MG63 (cell line): ENCODE measurements at regions not wholly inside any gene's neighbourhood (a gene's known extent, or its start where the extent isn't known, plus 50 kb on each side); places are given as distances from the start of the nearest gene placed in this dataset.

Experiments used
- DNase-seq: peaks from one replicate; pipeline ENCODE4 v3.0.0-alpha.2; 2020
- H3K27me3 ChIP-seq: fragments of 250-450 bp; sonication (Bioruptor Pico); 2 replicates; pipeline ENCODE4 v1.5.1; 2020; ENCODE audit warnings: mild to moderate bottlenecking, moderate library complexity
- H3K36me3 ChIP-seq: fragments of 250-450 bp; sonication (Bioruptor Pico); 2 replicates; pipeline ENCODE4 v1.5.1; 2020; ENCODE audit warnings: mild to moderate bottlenecking, moderate library complexity
- H3K4me3 ChIP-seq: fragments of 250-450 bp; sonication (Bioruptor Pico); 2 replicates; pipeline ENCODE4 v1.5.1; 2020; ENCODE audit warnings: mild to moderate bottlenecking, moderate library complexity
- H3K9me3 ChIP-seq: fragments of 250-450 bp; sonication (Bioruptor Pico); 2 replicates; pipeline ENCODE4 v1.5.1; 2020; ENCODE audit warnings: mild to moderate bottlenecking, moderate library complexity

DNA sequence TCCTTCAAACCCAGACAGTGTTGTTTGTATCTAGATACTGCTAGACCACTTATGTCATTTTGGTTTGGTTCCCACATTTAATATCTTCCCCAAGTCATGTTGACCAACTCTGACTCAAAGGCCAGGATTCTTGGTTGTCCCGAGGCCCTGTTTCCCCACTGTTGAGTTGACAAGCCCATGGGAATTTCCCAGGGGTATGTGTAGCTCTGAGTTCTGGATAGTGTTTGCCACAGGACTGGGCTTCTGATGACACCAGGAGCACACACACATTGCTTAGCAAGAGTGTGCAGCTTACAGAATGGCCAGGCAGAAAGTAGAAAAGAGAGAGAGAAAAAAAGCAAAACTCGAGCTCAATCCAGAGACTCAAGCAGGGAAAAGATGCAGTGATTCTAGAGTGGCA lies 214.4 kb downstream of the NXNL2 start:
- H3K36me3 ChIP-seq = no peaks in the 10 kb centered on the region
- H3K9me3 ChIP-seq = no peaks in the 10 kb centered on the region
- DNase-seq = no peak
- H3K4me3 ChIP-seq = no peak overlapping the region
- no peaks in the 10 kb centered on the region for H3K27me3 ChIP-seq

DNA sequence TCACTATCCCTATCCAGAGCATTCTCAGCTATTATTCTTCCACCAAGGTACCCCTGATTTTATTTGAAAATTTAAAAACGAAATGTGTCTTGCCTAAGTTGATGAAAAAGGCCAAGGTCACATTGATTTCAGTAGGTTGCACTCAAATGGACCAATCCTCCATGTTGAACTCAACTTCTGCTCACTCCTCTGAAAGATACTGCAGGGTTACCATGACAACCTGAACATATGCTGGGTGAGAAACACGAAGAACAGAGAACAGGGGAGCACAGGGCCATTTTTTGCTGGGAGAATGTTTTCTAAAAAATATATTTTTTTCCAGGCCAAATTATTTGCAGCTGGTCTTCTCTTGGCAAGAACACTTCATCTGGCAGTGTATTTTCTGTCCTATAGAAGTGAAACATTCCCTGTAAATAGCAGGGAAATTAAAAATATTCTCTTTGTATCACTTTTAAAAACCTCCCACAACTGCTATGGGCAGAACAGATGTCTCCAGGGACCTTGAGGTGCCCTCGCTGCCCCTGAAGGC lies 215.9 kb downstream of the NXNL2 start:
- H3K27me3 ChIP-seq = no peaks in the 10 kb centered on the region
- DNase-seq = no peak
- H3K4me3 ChIP-seq = no peak overlapping the region
- no peaks in the 10 kb centered on the region for H3K9me3 ChIP-seq
- no peaks in the 10 kb centered on the region for H3K36me3 ChIP-seq

DNA sequence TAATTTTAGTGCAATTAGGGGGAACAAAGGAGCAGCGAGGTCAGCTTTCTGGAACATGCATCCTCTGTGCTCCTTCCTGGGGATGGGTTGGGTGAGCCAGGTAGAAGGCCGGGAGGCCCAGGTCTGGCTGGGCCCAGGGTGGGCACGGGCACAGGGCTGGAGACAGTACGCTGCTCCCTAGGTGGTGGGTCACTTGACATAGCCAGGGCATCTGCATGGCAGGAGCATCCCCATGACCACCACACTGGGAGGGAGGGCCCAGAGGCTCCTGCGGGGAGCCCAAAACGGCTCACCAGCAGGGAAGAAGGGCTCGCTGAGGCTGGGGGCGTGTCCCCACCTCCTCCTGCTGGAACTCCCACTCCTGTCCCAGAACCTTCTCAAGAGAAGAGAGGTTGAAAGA lies 216.8 kb downstream of the NXNL2 start:
- no peaks in the 10 kb centered on the region for H3K9me3 ChIP-seq
- no peak for DNase-seq
- H3K4me3 ChIP-seq = no peak overlapping the region
- no peaks in the 10 kb centered on the region for H3K27me3 ChIP-seq
- no peaks in the 10 kb centered on the region for H3K36me3 ChIP-seq

DNA sequence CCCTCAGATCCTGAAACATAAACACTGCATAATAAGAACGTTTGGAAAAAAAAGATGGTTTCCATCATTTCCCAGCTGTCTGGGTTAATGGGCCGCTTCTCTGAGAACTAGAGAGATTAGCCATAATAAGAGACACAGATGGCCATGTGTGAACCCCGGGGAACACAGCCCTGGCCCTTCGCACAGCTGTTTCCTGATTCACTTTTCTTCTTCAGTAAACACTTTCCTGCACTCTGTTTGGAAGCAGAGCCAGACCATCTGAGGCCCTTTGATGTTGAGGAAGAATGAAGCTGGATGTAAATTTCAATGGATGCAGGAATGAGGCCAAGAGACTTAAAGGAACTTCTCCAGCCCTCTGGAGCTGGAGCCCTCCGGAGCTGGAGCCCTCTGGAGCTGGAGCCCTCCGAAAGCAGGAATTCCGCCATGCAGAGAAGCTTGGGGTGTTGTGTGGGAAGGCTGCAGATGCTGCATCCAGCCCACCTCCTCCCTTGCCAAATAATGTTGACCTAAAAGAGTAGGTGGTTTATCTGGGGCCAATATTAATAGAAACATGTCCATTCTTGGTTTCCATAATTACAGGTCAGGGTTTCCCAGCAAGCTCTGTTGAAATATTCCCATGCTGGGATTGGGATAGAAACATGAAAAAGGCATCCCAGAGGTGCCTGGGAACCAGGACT lies 218.9 kb downstream of the NXNL2 start:
- no peaks in the 10 kb centered on the region for H3K36me3 ChIP-seq
- no peaks in the 10 kb centered on the region for H3K9me3 ChIP-seq
- no peaks in the 10 kb centered on the region for H3K27me3 ChIP-seq
- H3K4me3 ChIP-seq = no peak overlapping the region
- no peak for DNase-seq

DNA sequence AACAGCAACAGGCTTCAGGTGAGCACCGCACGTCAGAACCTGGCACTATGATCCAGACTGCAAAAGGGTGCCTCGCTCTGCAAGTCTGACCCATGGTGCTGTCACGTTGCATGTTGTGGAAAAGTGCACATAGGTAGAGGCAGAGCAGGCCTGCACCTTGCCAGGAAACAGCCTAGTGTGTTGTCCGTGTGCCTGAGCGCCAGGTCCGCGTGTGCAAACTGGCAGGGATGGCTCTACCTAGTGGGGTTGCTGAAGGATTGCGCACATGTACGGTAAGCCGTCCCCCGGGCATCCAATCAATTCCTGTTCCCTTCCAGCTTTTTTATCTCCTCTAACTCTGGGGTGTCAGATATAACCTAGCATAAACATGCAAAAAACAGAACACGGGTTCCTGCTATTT lies 219.5 kb downstream of the NXNL2 start:
- DNase-seq = no peak
- no peaks in the 10 kb centered on the region for H3K27me3 ChIP-seq
- no peaks in the 10 kb centered on the region for H3K9me3 ChIP-seq
- no peak overlapping the region for H3K4me3 ChIP-seq
- H3K36me3 ChIP-seq = no peaks in the 10 kb centered on the region

DNA sequence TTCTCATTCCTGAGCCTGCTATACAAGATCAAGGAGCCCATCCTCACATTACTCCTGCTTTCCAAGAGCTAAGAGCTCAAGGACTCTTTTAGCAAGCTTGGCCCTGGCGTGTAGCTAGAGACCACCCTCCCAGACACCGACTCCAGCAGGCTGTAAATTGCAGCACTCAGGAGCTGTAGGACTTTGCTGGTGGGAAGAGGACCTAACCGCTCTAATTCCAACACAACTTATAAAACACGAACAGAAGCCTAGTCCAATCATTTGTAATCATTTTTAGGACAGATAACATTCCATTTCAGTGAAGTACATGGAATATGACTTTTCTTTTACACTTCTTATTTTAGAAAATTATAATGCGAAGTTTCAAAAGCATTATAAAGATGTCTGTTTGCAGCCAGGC lies 219.9 kb downstream of the NXNL2 start:
- no peaks in the 10 kb centered on the region for H3K27me3 ChIP-seq
- no peak for DNase-seq
- no peaks in the 10 kb centered on the region for H3K36me3 ChIP-seq
- H3K9me3 ChIP-seq = no peaks in the 10 kb centered on the region
- H3K4me3 ChIP-seq = no peak overlapping the region

DNA sequence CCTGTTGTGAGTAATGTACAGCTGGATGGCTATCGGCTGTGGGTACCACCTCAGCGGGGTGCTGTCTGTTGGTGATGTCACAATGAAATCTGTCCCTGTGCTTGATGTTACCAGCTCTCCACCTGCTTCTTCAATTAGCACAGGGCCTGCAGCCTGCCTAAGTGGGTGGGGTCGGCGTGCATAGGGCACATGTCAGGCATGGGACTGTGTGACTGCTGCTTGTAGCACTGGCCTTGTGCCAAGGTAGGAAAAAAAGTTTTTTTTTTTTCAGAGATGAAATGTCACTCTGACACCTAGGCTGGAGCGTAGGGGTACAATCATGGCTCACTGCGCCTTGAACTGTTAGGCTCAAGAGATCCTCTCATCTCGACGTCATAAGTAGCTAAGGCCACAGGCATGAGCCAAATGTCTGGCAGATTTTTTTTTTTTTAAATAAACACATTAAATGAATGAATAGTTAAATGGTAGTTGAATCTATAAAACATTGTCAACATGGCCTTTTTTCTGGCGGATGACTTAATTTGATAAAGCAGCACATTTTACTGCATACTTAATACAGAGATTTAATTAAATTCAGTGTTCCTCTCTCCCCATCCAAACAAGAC lies 222.5 kb downstream of the NXNL2 start:
- DNase-seq = no peak
- H3K4me3 ChIP-seq = no peak overlapping the region
- no peaks in the 10 kb centered on the region for H3K27me3 ChIP-seq
- no peaks in the 10 kb centered on the region for H3K9me3 ChIP-seq
- H3K36me3 ChIP-seq = no peaks in the 10 kb centered on the region

DNA sequence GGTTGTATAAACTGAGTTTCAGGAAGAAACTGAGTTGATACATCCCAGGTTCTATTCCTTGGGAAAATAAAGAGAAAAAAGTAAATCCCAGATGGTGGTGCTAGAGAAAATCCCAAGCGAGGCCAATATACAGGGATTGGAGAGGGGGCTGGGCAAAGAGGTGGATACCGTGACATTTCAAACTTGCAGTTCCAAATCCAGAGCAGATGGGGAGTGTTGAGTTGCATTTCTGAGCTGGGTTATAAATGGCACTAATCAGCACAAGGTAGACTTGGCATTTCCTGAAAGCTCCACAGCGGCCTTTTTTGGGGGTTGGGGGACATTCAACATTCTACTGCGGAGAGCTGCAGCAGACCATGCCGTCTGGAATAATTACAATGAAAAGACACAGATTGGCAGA lies 224.4 kb downstream of the NXNL2 start:
- DNase-seq = no peak
- no peak overlapping the region for H3K4me3 ChIP-seq
- H3K27me3 ChIP-seq = no peaks in the 10 kb centered on the region
- peaks cover under 1% of the 10 kb centered on the region; the same call in 1 of the 2 replicates for H3K9me3 ChIP-seq
- H3K36me3 ChIP-seq = no peaks in the 10 kb centered on the region

DNA sequence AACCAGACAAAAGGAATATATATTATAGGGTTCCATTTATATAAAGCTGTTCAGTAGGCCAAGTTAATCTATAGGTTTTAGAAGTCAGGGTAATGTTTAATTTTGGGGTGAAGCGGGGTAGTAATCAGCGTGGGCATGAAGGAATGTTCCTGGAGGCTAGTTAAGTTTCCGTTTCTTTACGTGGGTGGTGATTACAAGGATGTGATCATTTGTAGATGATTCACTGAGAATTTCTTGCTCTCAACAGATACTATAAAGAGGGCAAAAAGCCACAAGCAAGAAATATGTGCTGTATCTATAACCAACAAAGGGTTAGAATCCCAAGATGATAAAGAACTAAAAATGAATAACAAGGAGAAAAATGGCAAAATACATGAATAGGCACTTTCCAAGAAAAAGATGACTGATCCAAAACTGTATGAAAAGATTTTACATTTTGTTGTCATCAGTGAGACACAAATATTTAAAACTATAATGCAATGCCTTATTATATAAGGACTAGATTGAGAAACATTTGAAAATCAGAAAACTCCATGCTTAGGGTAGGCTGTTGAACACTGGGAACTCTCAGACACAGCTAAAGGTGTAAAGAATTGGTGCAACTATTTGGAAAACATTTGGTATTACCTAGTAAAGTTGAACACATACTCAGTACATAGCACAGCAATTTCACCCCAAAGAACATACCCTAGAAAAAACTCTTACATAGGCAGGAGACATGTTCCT lies 224.3 kb upstream of the S1PR3 start:
- no peaks in the 10 kb centered on the region for H3K27me3 ChIP-seq
- DNase-seq = no peak
- no peaks in the 10 kb centered on the region for H3K36me3 ChIP-seq
- peaks cover 4% of the 10 kb centered on the region; the same call in 1 of the 2 replicates for H3K9me3 ChIP-seq
- no peak overlapping the region for H3K4me3 ChIP-seq

DNA sequence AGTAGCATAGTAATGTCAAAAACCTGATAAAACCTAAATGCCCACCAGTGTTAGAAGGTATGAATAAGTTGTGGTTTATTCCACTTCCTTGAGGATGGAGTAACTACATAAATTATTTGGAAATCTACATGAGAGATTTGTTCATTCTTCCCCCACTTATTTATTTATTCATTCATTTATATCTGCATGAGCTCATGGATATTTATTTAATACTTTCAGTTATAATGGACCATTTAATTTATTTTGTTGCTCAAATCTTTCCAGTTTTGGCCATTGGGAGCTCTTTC lies 223.8 kb upstream of the S1PR3 start:
- H3K4me3 ChIP-seq = no peak overlapping the region
- H3K27me3 ChIP-seq = no peaks in the 10 kb centered on the region
- DNase-seq = no peak
- no peaks in the 10 kb centered on the region for H3K36me3 ChIP-seq
- peaks cover 4% of the 10 kb centered on the region; the same call in 1 of the 2 replicates for H3K9me3 ChIP-seq

DNA sequence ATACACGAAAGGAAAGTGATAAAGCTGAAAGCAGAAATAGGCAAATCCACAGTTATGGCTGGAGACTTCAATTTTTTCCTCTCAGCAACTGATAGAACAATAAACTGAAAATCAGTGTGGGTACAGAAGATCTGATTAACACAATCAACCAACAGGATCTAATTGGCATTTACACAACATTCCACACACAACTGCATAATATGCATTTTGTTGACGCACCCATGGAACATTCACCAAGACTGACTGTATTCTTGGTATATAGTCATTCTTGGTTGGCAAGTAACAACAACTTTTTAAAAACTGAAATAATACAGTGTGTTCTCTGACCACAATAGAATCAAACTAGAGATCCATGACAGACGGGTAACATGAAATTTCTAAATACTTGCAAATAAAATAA lies 218.7 kb upstream of the S1PR3 start:
- no peaks in the 10 kb centered on the region for H3K27me3 ChIP-seq
- no peak for DNase-seq
- H3K36me3 ChIP-seq = no peaks in the 10 kb centered on the region
- H3K9me3 ChIP-seq = no peaks in the 10 kb centered on the region
- no peak overlapping the region for H3K4me3 ChIP-seq

DNA sequence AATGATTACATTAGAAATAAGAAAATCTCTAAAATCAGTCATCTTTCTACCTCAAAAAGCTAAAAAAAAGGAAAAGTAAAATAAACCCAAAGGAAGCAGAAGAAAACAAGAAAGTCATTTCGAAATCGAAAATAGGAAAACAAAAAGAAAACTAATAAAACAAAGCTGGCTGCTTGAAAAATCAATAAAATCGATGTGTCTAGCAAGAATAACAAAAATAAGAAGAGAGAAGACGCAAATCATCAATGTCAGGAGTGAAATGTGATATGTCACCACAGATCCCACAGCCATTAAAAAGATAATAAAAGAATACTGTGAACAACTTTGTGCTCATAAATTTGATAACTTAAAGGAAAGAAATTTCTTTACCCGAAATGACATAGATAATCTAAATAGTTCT lies 218.1 kb upstream of the S1PR3 start:
- Histone ChIP-seq H3K4me3 (no peak overlapping the region), H3K9me3 (no peaks in the 10 kb centered on the region), H3K36me3 (no peaks in the 10 kb centered on the region), H3K27me3 (no peaks in the 10 kb centered on the region)
- DNase-seq = no peak

DNA sequence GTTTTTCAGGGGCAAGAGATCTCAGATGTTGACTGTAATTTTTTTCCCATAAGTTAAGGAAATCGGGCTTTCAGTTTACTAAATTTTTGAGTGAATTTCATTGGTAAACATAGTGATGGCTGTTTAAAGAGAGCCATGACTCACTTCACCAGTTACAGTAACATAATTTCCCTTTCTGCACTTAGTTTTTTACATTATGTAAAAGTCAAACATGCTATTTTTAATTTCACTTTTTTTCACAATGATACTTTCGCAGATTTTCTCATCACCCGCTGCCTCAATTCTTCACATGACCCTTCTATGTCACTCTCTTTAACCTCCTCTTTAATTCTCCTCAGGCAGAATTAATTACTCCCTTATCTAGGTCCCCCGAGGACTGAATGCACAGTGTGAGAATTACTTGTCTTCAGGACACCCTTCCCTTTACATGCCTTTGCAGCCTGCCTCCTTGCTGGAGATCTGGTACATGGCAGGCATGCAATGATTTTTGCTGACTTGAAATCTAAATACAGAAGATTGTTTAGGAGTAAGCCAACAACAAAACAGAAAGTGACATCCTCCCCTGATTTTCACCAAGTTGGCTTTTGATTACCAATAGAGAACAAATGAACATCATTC lies 217.5 kb upstream of the S1PR3 start:
- Histone ChIP-seq H3K4me3 (no peak overlapping the region), H3K36me3 (no peaks in the 10 kb centered on the region), H3K9me3 (no peaks in the 10 kb centered on the region), H3K27me3 (no peaks in the 10 kb centered on the region)
- DNase-seq = peak; percentile 40

DNA sequence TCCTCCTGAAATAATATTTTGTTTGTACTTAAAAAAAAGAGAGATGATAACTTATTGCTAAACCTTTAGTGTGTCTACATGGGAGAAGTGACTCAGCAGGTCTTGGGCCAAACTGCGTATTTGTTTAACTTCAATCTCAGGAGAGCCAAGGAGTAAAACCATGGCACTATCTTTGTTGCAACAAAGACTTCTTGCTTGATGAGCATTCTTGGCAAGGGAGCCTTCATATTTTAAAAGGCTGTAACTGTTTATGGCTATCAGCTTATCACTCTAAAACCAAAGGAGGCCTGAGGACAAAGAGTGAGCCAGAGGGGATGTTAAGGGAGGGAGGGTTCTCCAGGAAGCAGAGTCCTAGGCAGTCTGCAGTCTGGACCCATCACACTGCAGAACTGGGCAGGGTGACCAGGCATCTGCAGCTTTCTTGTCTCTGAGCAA lies 216.2 kb upstream of the S1PR3 start:
- no peak overlapping the region for H3K4me3 ChIP-seq
- peak; percentile 90 for DNase-seq

DNA sequence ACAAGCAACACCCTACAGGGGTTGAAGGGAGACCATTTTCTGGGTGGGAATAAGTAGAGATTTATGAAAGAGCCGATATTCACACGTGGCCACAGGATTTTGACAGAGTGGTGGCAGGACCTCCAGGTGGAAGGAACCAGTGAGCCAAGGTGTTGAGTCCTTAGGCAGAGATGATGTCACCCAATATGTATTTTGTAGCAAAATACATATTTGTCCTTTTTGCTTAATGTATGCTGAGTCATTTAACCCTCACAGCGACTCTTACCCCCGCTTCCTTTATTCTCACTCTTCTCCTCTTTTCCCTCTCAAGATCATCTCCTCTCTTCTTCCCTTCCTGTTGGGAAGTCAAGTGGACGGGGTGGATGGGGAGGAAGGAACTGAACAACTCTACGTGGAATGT lies 215.7 kb upstream of the S1PR3 start:
- Histone ChIP-seq H3K4me3 (no peak overlapping the region), H3K27me3 (no peaks in the 10 kb centered on the region), H3K9me3 (no peaks in the 10 kb centered on the region), H3K36me3 (no peaks in the 10 kb centered on the region)
- DNase-seq = no peak

More for the DNA sequence above, 216.2 kb upstream of the S1PR3 start:
- no peaks in the 10 kb centered on the region for H3K27me3 ChIP-seq
- H3K36me3 ChIP-seq = no peaks in the 10 kb centered on the region
- no peaks in the 10 kb centered on the region for H3K9me3 ChIP-seq

DNA sequence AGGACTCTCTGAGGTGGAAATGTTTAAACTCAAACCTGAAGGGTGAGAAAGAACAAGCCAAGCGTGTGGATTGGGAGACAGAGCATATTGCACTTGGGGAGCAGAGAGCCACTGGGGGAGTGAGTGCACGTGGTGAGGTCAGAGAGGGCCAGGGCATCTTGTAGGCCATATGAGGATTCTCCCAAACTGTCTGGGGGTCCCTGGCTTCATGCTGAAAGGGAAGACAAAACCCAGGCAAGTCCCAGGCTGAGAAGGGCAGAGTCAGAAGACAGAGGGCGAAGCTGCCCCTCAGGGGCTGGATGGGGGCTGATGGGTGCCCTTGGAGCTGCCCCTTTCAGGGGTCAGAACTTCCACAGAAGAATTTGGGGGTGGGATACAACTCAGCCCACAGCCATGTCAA lies 215.3 kb upstream of the S1PR3 start:
- no peaks in the 10 kb centered on the region for H3K27me3 ChIP-seq
- H3K4me3 ChIP-seq = no peak overlapping the region
- DNase-seq = no peak

DNA sequence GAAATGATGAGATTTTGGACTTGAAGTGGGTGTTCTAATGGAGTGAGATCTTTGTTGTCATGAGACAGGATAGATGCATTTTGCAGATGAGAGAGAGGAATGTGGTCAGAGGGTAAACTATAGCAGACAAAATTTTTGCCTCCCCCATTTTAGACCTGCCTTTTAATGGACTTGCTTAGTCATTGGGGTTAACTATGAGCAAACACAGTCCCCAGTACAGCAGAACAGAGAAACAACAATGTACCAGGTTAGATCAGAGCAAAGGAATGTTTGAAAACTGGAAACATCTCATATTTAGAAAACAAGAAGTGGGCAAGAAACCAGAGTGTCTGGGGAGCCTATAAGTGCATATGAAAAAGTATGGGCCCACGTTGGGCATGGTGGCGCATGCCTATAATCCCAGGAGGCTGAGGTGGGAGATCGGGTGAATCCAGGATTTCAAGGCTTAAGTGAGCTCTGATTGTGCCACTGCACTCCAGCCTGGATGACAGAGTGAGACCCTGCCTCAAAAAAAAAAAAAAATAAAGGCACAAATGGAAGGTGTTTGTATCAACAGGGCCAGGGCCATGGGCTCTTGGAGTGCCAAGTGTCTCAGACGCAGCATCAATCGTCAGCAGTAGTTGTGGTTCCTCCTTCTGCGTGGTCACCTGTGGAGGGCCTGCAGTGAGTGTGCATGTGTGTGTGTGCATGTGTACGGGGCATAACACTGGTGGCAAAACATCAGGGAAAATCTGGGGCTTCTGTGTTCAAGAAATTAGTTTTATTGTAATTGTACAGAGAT lies 214.4 kb upstream of the S1PR3 start:
- H3K36me3 ChIP-seq = no peaks in the 10 kb centered on the region
- DNase-seq = no peak
- no peak overlapping the region for H3K4me3 ChIP-seq
- no peaks in the 10 kb centered on the region for H3K27me3 ChIP-seq
- H3K9me3 ChIP-seq = no peaks in the 10 kb centered on the region

More for the DNA sequence above, 215.3 kb upstream of the S1PR3 start:
- Histone ChIP-seq H3K9me3 (no peaks in the 10 kb centered on the region), H3K36me3 (no peaks in the 10 kb centered on the region)
